ENCODE measurements at regions not wholly inside any gene's neighbourhood (a gene's known extent, or its start where the extent isn't known, plus 50 kb on each side); places are given as distances from the start of the nearest gene placed in this dataset.

GRCh38 chr3:175913286-175913685, 1054.2 kb downstream of the NAALADL2 start:
- TF ChIP-seq RBM22 (optimal IDR thresholded peaks at IDR 0.05; ENCODE audit: low read length) (no peak), NR1H2 (CRISPR knock-in tag; IDR thresholded peaks at IDR 0.05; ENCODE audit: borderline replicate concordance, low read depth) (no peak), GMEB1 (CRISPR knock-in tag; IDR thresholded peaks at IDR 0.05; ENCODE audit: borderline replicate concordance) (no peak), ZNF3 (CRISPR knock-in tag; IDR thresholded peaks at IDR 0.05) (no peak)
